GM21825 (cell line): ENCODE measurements at regions not wholly inside any gene's neighbourhood (a gene's known extent, or its start where the extent isn't known, plus 50 kb on each side); places are given as distances from the start of the nearest gene placed in this dataset.

ENCODE experiments used
- ATAC-seq: cut with Tn5 transposase; IDR thresholded peaks from one replicate; pipeline ENCODE4 v1.9.1; 2021; ENCODE audit warnings: mild to moderate bottlenecking, moderate library complexity; ENCODE audit not compliant: unreplicated experiment

GRCh38 chr18:5646739-5647138 lies 102.9 kb upstream of the EPB41L3 start:
- ATAC-seq = no peak

- ATAC-seq = no peak
Measured at GRCh38 chr18:5643288-5643687, 99.5 kb upstream of the EPB41L3 start.

- ATAC-seq = no peak
Measured at GRCh38 chr18:5640939-5641338, 97.1 kb upstream of the EPB41L3 start.

GRCh38 chr18:5639131-5639530 lies 95.3 kb upstream of the EPB41L3 start:
- no peak for ATAC-seq

GRCh38 chr18:5632041-5632440 lies 88.2 kb upstream of the EPB41L3 start:
- no peak for ATAC-seq

GRCh38 chr18:5630900-5631413 lies 87.2 kb upstream of the EPB41L3 start:
- ATAC-seq = no peak

- ATAC-seq = peak; percentile 55
Measured at GRCh38 chr18:5630057-5630899, 86.5 kb upstream of the EPB41L3 start.

- no peak for ATAC-seq
Measured at GRCh38 chr18:5628512-5629255, 84.9 kb upstream of the EPB41L3 start.

GRCh38 chr18:5627776-5628511 lies 84.1 kb upstream of the EPB41L3 start:
- no peak for ATAC-seq

GRCh38 chr18:5626130-5626880 lies 82.5 kb upstream of the EPB41L3 start:
- no peak for ATAC-seq

- ATAC-seq = no peak
Measured at GRCh38 chr18:5625076-5625475, 81.3 kb upstream of the EPB41L3 start.

- no peak for ATAC-seq
Measured at GRCh38 chr18:5622905-5623304, 79.1 kb upstream of the EPB41L3 start.

- ATAC-seq = no peak
Measured at GRCh38 chr18:5620289-5620688, 76.5 kb upstream of the EPB41L3 start.

GRCh38 chr18:5619376-5619775 lies 75.6 kb upstream of the EPB41L3 start:
- ATAC-seq = no peak

GRCh38 chr18:5618047-5618688 lies 74.4 kb upstream of the EPB41L3 start:
- ATAC-seq = no peak

- no peak for ATAC-seq
Measured at GRCh38 chr18:5611221-5611620, 67.4 kb upstream of the EPB41L3 start.

- ATAC-seq = no peak
Measured at GRCh38 chr18:5608846-5609245, 65.0 kb upstream of the EPB41L3 start.

GRCh38 chr18:5606951-5607350 lies 63.2 kb upstream of the EPB41L3 start:
- no peak for ATAC-seq

GRCh38 chr18:5604778-5605177 lies 61.0 kb upstream of the EPB41L3 start:
- ATAC-seq = no peak

GRCh38 chr18:5603153-5603552 lies 59.4 kb upstream of the EPB41L3 start:
- ATAC-seq = no peak
